A172 (cell line): ENCODE measurements at regions not wholly inside any gene's neighbourhood (a gene's known extent, or its start where the extent isn't known, plus 50 kb on each side); places are given as distances from the start of the nearest gene placed in this dataset.
A peak's percentile ranks its signal among the peaks of the same experiment; 100 is the strongest.
"Not testable (repeated sequence)": the region's sequence is repeated elsewhere in the genome, so short reads cannot be mapped to it uniquely, and the experiment has no call there.

Experiments
- DNase-seq: peaks from one replicate; pipeline ENCODE4 v3.0.0-alpha.2; 2015; ENCODE audit warnings: low spot score

GRCh38 chr11:103730131-103730940, 306.1 kb upstream of the DDI1 start:
- peak; percentile 13 for DNase-seq

- DNase-seq, result no peak
These were observed 304.8 kb upstream of the DDI1 start for GRCh38 chr11:103731670-103732069.

- no peak for DNase-seq
These were observed 302.6 kb upstream of the DDI1 start for GRCh38 chr11:103733889-103734288.

- no peak for DNase-seq
These were observed 300.9 kb upstream of the DDI1 start for GRCh38 chr11:103735497-103736032.

- no peak for DNase-seq
These were observed 300.0 kb upstream of the DDI1 start for GRCh38 chr11:103736315-103737036.

- DNase-seq, result no peak
These were observed 299.3 kb upstream of the DDI1 start for GRCh38 chr11:103737037-103737622.

GRCh38 chr11:103737747-103738146, 298.7 kb upstream of the DDI1 start:
- DNase-seq, result no peak

- DNase-seq, result not testable (repeated sequence)
These were observed 297.2 kb upstream of the DDI1 start for GRCh38 chr11:103739074-103739796.

- DNase-seq, result no peak
These were observed 291.8 kb upstream of the DDI1 start for GRCh38 chr11:103744496-103745153.

- DNase-seq, result no peak
These were observed 287.3 kb upstream of the DDI1 start for GRCh38 chr11:103749158-103749557.

GRCh38 chr11:103768816-103769215, 267.6 kb upstream of the DDI1 start:
- DNase-seq, result no peak

- DNase-seq, result no peak
These were observed 263.4 kb upstream of the DDI1 start for GRCh38 chr11:103773059-103773458.

GRCh38 chr11:103773537-103773936, 262.9 kb upstream of the DDI1 start:
- no peak for DNase-seq

GRCh38 chr11:103779054-103779453, 257.4 kb upstream of the DDI1 start:
- no peak for DNase-seq

- DNase-seq, result no peak
These were observed 246.5 kb upstream of the DDI1 start for GRCh38 chr11:103789952-103790351.

- no peak for DNase-seq
These were observed 243.4 kb upstream of the DDI1 start for GRCh38 chr11:103792981-103793468.

- DNase-seq, result no peak
These were observed 242.2 kb upstream of the DDI1 start for GRCh38 chr11:103794262-103794661.

- no peak for DNase-seq
These were observed 238.4 kb upstream of the DDI1 start for GRCh38 chr11:103798026-103798425.

- DNase-seq, result no peak
These were observed 238.0 kb upstream of the DDI1 start for GRCh38 chr11:103798446-103798845.

GRCh38 chr11:103800406-103801114, 235.9 kb upstream of the DDI1 start:
- DNase-seq, result no peak

- no peak for DNase-seq
These were observed 233.4 kb upstream of the DDI1 start for GRCh38 chr11:103803062-103803461.
